B cell (primary cell): ENCODE measurements at regions not wholly inside any gene's neighbourhood (a gene's known extent, or its start where the extent isn't known, plus 50 kb on each side); places are given as distances from the start of the nearest gene placed in this dataset.

Source experiments
- EZH2 ChIP-seq: IDR thresholded peaks from 2 replicates; pipeline ENCODE4 v1.6.1; 2012; ENCODE audit warnings: borderline replicate concordance, low read depth, mild to moderate bottlenecking, moderate library complexity, low read length; ENCODE audit not compliant: insufficient read depth, poor library complexity, severe bottlenecking
- TF ChIP-seq, protein P1 (sequence below): fragments of 200-600 bp; IDR thresholded peaks from one replicate; pipeline ENCODE4 v1.8.0; 2022; ENCODE audit warnings: antibody characterized with exemption, mild to moderate bottlenecking

DNA sequence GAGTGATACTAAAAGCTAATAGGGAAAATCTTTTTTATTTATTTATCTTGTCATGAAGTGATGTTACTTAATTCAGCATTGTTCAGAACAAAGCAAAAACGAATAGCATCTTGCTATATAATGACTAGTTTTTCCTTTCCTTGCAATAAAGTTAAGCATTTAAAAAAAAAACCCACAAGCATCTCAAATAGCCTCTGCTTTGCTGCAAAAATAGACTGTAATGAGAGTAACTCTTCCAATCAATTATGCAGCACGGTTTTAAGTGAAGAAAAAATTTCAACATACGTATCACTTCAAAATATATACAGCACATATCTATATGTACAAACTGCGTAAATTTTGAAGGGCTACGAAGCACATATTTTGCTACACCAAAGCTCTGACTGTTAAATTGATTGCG is 153.3 kb upstream of the VRK2 start:
- TF ChIP-seq, protein P1, sequence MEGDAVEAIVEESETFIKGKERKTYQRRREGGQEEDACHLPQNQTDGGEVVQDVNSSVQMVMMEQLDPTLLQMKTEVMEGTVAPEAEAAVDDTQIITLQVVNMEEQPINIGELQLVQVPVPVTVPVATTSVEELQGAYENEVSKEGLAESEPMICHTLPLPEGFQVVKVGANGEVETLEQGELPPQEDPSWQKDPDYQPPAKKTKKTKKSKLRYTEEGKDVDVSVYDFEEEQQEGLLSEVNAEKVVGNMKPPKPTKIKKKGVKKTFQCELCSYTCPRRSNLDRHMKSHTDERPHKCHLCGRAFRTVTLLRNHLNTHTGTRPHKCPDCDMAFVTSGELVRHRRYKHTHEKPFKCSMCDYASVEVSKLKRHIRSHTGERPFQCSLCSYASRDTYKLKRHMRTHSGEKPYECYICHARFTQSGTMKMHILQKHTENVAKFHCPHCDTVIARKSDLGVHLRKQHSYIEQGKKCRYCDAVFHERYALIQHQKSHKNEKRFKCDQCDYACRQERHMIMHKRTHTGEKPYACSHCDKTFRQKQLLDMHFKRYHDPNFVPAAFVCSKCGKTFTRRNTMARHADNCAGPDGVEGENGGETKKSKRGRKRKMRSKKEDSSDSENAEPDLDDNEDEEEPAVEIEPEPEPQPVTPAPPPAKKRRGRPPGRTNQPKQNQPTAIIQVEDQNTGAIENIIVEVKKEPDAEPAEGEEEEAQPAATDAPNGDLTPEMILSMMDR: no peak
- TF ChIP-seq EZH2: no peak
